Hepatocyte (in vitro differentiated cells): ENCODE measurements at regions not wholly inside any gene's neighbourhood (a gene's known extent, or its start where the extent isn't known, plus 50 kb on each side); places are given as distances from the start of the nearest gene placed in this dataset.

ENCODE experiments used
- CTCF ChIP-seq: fragments of 200-600 bp; sonication (generic); IDR thresholded peaks from 2 replicates; pipeline ENCODE4 v1.5.1; 2016; ENCODE audit warnings: antibody characterized with exemption, mild to moderate bottlenecking; ENCODE audit not compliant: poor library complexity
- EZH2 ChIP-seq: fragments of 200-600 bp; sonication (generic); IDR thresholded peaks from 2 replicates; pipeline ENCODE4 v1.6.1; 2016; ENCODE audit warnings: antibody characterized with exemption, mild to moderate bottlenecking, borderline replicate concordance
- EZH2phosphoT487 ChIP-seq: fragments of 200-600 bp; sonication (generic); IDR thresholded peaks from one replicate; pipeline ENCODE4 v1.6.1; 2018; ENCODE audit warnings: antibody characterized with exemption, mild to moderate bottlenecking, low read depth, moderate library complexity; ENCODE audit not compliant: unreplicated experiment, severe bottlenecking

- TF ChIP-seq CTCF (no peak), EZH2phosphoT487 (no peak), EZH2 (no peak)
Measured at GRCh38 chr9:82531795-82532194, 531.1 kb downstream of the RASEF start.
